Loucy (cell line): ENCODE measurements at regions not wholly inside any gene's neighbourhood (a gene's known extent, or its start where the extent isn't known, plus 50 kb on each side); places are given as distances from the start of the nearest gene placed in this dataset.

Experiments used
- H2AFZ ChIP-seq: fragments of 200-600 bp; sonication (generic); 2 replicates; pipeline ENCODE4 v1.6.0; 2016; ENCODE audit warnings: antibody characterized with exemption, mild to moderate bottlenecking, low read length, moderate library complexity
- H3F3A ChIP-seq: fragments of 200-600 bp; 2 replicates; pipeline ENCODE4 v1.6.0; 2016; ENCODE audit warnings: antibody characterized with exemption, low read depth, mild to moderate bottlenecking
- H3K27me3 ChIP-seq: fragments of 200-600 bp; sonication (generic); 2 replicates; pipeline ENCODE4 v1.6.1; 2014; ENCODE audit warnings: low read length, mild to moderate bottlenecking; ENCODE audit not compliant: insufficient read depth, poor library complexity, severe bottlenecking
- H3K36me3 ChIP-seq: fragments of 200-600 bp; sonication (generic); 2 replicates; pipeline ENCODE4 v1.6.1; 2016; ENCODE audit warnings: low read length; ENCODE audit not compliant: insufficient read depth
- H3K4me1 ChIP-seq: fragments of 200-600 bp; sonication (generic); 2 replicates; pipeline ENCODE4 v1.5.1; 2014; ENCODE audit warnings: low read length, mild to moderate bottlenecking; ENCODE audit not compliant: insufficient read depth, poor library complexity, severe bottlenecking
- H3K4me2 ChIP-seq: fragments of 200-600 bp; sonication (generic); 2 replicates; pipeline ENCODE4 v1.6.0; 2014; ENCODE audit warnings: antibody characterized with exemption, low read length, low read depth, mild to moderate bottlenecking; ENCODE audit not compliant: poor library complexity, severe bottlenecking
- H3K4me3 ChIP-seq: fragments of 200-600 bp; sonication (generic); 2 replicates; pipeline ENCODE4 v1.5.1; 2014; ENCODE audit warnings: low read length, mild to moderate bottlenecking, mixed read lengths; ENCODE audit not compliant: poor library complexity, severe bottlenecking
- H3K79me2 ChIP-seq: fragments of 200-600 bp; sonication (generic); 2 replicates; pipeline ENCODE4 v1.6.1; 2014; ENCODE audit warnings: low read length; ENCODE audit not compliant: insufficient read depth
- H3K9ac ChIP-seq: fragments of 200-600 bp; sonication (generic); 2 replicates; pipeline ENCODE4 v1.6.0; 2014; ENCODE audit warnings: mild to moderate bottlenecking, low read depth, low read length, moderate library complexity; ENCODE audit not compliant: poor library complexity, severe bottlenecking
- H3K9me2 ChIP-seq: fragments of 200-600 bp; sonication (generic); replicated peaks from 2 replicates; pipeline ENCODE4 v1.6.1; 2016; ENCODE audit warnings: low read depth, low read length, mixed read lengths
- H3K9me3 ChIP-seq: fragments of 200-600 bp; sonication (generic); 2 replicates; pipeline ENCODE4 v1.6.1; 2014; ENCODE audit warnings: mild to moderate bottlenecking, antibody characterized with exemption, low read length, low read depth; ENCODE audit not compliant: insufficient read depth
- H4K20me1 ChIP-seq: fragments of 200-600 bp; sonication (generic); 2 replicates; pipeline ENCODE4 v1.6.0; 2014; ENCODE audit warnings: antibody characterized with exemption, low read length, mild to moderate bottlenecking; ENCODE audit not compliant: insufficient read depth, poor library complexity, severe bottlenecking
- EZH2phosphoT487 ChIP-seq: fragments of 200-600 bp; IDR thresholded peaks from 2 replicates; pipeline ENCODE4 v1.6.1; 2018; ENCODE audit warnings: antibody characterized with exemption, mild to moderate bottlenecking, moderate library complexity, borderline replicate concordance
- TF ChIP-seq, protein P1 (sequence below): fragments of 200-600 bp; sonication (generic); conservative IDR thresholded peaks from 2 replicates; pipeline ENCODE4 v1.5.1; 2014; ENCODE audit warnings: mild to moderate bottlenecking, antibody characterized with exemption, low read length

DNA sequence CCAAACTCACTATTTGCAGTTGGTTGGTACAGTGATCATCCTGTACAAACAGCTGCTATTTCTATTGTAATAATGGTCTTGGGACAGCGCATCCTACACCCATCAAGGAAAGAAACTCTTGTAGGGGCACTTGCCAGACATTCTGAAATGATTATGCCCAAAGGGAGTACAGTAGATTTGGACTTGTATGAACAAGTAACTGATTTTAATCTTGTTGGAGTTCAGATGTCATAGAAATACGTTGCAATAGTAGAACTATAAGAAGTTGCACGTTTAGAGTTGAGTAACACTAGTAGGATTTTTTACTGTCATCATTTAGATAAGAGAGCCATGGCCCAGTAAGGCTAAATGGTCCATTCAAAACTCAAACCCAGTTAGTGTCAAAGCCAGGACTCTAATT, 192.8 kb downstream of the SATB1 start:
- no peaks in the 10 kb centered on the region for H3K79me2 ChIP-seq
- TF ChIP-seq EZH2phosphoT487, result no peak
- TF ChIP-seq, protein P1, sequence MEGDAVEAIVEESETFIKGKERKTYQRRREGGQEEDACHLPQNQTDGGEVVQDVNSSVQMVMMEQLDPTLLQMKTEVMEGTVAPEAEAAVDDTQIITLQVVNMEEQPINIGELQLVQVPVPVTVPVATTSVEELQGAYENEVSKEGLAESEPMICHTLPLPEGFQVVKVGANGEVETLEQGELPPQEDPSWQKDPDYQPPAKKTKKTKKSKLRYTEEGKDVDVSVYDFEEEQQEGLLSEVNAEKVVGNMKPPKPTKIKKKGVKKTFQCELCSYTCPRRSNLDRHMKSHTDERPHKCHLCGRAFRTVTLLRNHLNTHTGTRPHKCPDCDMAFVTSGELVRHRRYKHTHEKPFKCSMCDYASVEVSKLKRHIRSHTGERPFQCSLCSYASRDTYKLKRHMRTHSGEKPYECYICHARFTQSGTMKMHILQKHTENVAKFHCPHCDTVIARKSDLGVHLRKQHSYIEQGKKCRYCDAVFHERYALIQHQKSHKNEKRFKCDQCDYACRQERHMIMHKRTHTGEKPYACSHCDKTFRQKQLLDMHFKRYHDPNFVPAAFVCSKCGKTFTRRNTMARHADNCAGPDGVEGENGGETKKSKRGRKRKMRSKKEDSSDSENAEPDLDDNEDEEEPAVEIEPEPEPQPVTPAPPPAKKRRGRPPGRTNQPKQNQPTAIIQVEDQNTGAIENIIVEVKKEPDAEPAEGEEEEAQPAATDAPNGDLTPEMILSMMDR, result no peak
- no peaks in the 10 kb centered on the region for H3F3A ChIP-seq
- H3K9me2 ChIP-seq, result no peaks in the 10 kb centered on the region
- H2AFZ ChIP-seq, result no peak overlapping the region
- peaks cover 6% of the 10 kb centered on the region for H3K4me1 ChIP-seq
- no peaks in the 10 kb centered on the region for H3K27me3 ChIP-seq
- H3K9ac ChIP-seq, result no peak overlapping the region
- H3K4me2 ChIP-seq, result no peak overlapping the region
- H4K20me1 ChIP-seq, result no peaks in the 10 kb centered on the region
- H3K9me3 ChIP-seq, result no peaks in the 10 kb centered on the region
- H3K4me3 ChIP-seq, result no peak overlapping the region
- H3K36me3 ChIP-seq, result no peaks in the 10 kb centered on the region

DNA sequence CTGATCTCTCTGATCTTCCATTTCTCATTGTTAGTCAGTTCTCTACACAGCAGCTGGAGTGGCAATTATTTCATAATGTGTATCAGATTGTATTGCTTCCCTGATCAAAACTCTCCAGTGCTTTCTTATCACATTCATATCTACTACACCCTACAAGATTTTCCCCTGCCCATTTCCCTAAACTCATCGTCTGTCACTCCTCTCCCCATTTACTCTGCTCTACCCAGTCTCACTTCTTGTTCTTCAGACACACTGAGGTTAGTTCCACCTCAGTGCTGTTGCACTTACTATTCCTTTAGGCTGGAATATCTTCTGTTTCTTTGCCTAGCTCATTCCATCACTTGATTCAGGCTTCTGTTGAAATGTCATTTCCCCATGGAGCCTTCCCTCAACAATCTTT, 197.1 kb downstream of the SATB1 start:
- no peak overlapping the region for H3K4me2 ChIP-seq
- no peaks in the 10 kb centered on the region for H3K36me3 ChIP-seq
- H3K27me3 ChIP-seq, result no peaks in the 10 kb centered on the region
- H3K9ac ChIP-seq, result no peak overlapping the region
- H3K4me1 ChIP-seq, result peaks cover 35% of the 10 kb centered on the region
- H4K20me1 ChIP-seq, result no peaks in the 10 kb centered on the region
- H3K79me2 ChIP-seq, result no peaks in the 10 kb centered on the region
- H3K9me3 ChIP-seq, result no peaks in the 10 kb centered on the region
- no peak overlapping the region for H3K4me3 ChIP-seq
- no peak overlapping the region for H2AFZ ChIP-seq
- H3K9me2 ChIP-seq, result no peaks in the 10 kb centered on the region
- H3F3A ChIP-seq, result 0 out of 2 replicates have a peak, but pooled peaks cover 6% of the 10 kb centered on the region
- TF ChIP-seq, protein P1, result no peak
- TF ChIP-seq EZH2phosphoT487, result no peak

DNA sequence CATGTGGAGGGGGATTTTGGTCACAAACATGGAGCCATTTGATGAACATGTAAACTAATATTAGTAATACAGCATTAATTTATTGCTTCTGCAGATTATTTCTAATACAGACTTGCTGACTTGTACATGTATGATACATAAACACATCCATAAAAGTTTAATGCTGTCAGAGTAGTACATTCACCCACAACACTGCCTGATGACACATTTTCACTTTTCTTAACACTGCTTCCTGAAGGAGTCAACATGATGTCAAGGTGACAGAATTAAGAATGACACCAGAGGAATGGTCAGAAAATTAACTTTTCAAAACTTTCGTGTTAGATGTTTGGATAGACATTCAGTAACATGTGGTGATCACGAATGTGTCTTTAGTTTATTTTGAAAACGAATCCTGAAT, 199.4 kb downstream of the SATB1 start:
- Histone ChIP-seq H2AFZ (peak overlapping the region; percentile 52; the same call in 1 of the 2 replicates), H3K27me3 (no peaks in the 10 kb centered on the region), H3K9me2 (no peaks in the 10 kb centered on the region), H3K4me2 (peak overlapping the region; percentile 4), H3K36me3 (no peaks in the 10 kb centered on the region), H3F3A (peaks cover 6% of the 10 kb centered on the region; the same call in 1 of the 2 replicates), H3K4me1 (peaks cover 49% of the 10 kb centered on the region), H3K4me3 (no peak overlapping the region), H4K20me1 (no peaks in the 10 kb centered on the region), H3K9me3 (no peaks in the 10 kb centered on the region), H3K79me2 (no peaks in the 10 kb centered on the region), H3K9ac (no peak overlapping the region)
- TF ChIP-seq, protein P1, result no peak
- no peak for TF ChIP-seq EZH2phosphoT487
